Gastrocnemius medialis (tissue), 4 donors: ENCODE measurements at regions not wholly inside any gene's neighbourhood (a gene's known extent, or its start where the extent isn't known, plus 50 kb on each side); places are given as distances from the start of the nearest gene placed in this dataset.

Source experiments
- ATAC-seq, 2 donors: fragments of 150-250 bp; one replicate each; pipeline ENCODE4 v1.9.1; 2016
- DNase-seq, 2 donors: peaks; one replicate each; pipeline ENCODE4 v3.0.0-alpha.2; 2019
- H3K27ac ChIP-seq, 4 donors: fragments of 200-600 bp; sonication (generic); 1 replicate in 1 of 4; 2 replicates in 3 of 4; pipeline ENCODE4 v1.5.1; 2016 to 2018; ENCODE audit warnings: mild to moderate bottlenecking in 2 of 4, moderate library complexity in 1 of 4
- H3K27me3 ChIP-seq, 3 donors: fragments of 200-600 bp; sonication (generic) in 2 of 3; 1 replicate in 1 of 3; 2 replicates in 2 of 3; pipeline versions ENCODE4 v1.5.1 to v1.6.0; 2016 to 2019; ENCODE audit warnings: mild to moderate bottlenecking in 1 of 3, moderate library complexity in 1 of 3
- H3K36me3 ChIP-seq, 2 donors: fragments of 200-600 bp; sonication (generic) in 1 of 2; one replicate each; pipeline ENCODE4 v1.5.1; 2017 to 2018
- H3K4me1 ChIP-seq, 2 donors: fragments of 200-600 bp; sonication (generic) in 1 of 2; one replicate each; pipeline ENCODE4 v1.5.1; 2016 to 2017; ENCODE audit warnings: mild to moderate bottlenecking in 2 of 2
- H3K4me3 ChIP-seq, 4 donors: fragments of 200-600 bp; sonication (generic) in 3 of 4; 1 replicate in 1 of 4; 2 replicates in 3 of 4; pipeline ENCODE4 v1.5.1; 2016 to 2019; ENCODE audit warnings: mild to moderate bottlenecking in 2 of 4
- H3K9me3 ChIP-seq, 3 donors: fragments of 200-600 bp; sonication (generic) in 2 of 3; 1 replicate in 1 of 3; 2 replicates in 2 of 3; pipeline ENCODE4 v1.5.1; 2016 to 2019
- CTCF ChIP-seq, 5 experiments: fragments of 450-650 bp in 3 of 5; fragments of 200-600 bp in 2 of 5; sonication (generic) in 2 of 5; IDR thresholded peaks in 4 of 5; conservative IDR thresholded peaks in 1 of 5; 1 replicate in 4 of 5; 2 replicates in 1 of 5; pipeline ENCODE4 v1.5.1; 2016 to 2019; ENCODE audit warnings: antibody characterized with exemption in 5 of 5, mild to moderate bottlenecking in 3 of 5, moderate library complexity in 3 of 5
- POLR2A ChIP-seq, 2 donors: fragments of 450-650 bp; IDR thresholded peaks; one replicate each; pipeline ENCODE4 v1.6.1; 2017; ENCODE audit warnings: antibody characterized with exemption in 2 of 2, mild to moderate bottlenecking in 2 of 2, moderate library complexity in 2 of 2
- in situ Hi-C, 4 donors: fragments of 200-750 bp; cut with MboI; loops; one replicate each; pipeline versions ENCODE4 v1.15.0 to v1.8.0; 2017; ENCODE audit warnings: low sequenced_read_pairs in 4 of 4
- intact Hi-C: fragments of 100-400 bp; cut with DNase I; formaldehyde crosslinking; loops from one replicate; pipeline ENCODE4 v1.15.1; 2023; ENCODE audit warnings: low total_unique reads

GRCh38 chr2:145265244-145265643 lies 745.3 kb upstream of the ZEB2 start:
- Histone ChIP-seq H3K4me1 (no peaks in the 10 kb centered on the region), H3K4me3 (no peak overlapping the region), H3K9me3 (no peaks in the 10 kb centered on the region), H3K36me3 (no peaks in the 10 kb centered on the region), H3K27ac (no peak overlapping the region), H3K27me3 (no peaks in the 10 kb centered on the region)
- no peak for TF ChIP-seq POLR2A (IDR thresholded peaks at IDR 0.05)
- TF ChIP-seq CTCF (IDR thresholded peaks at IDR 0.05 in 4 of 5, conservative IDR thresholded peaks at IDR 0.05 in 1 of 5): no peak
- intact Hi-C loops (no loop called here), in situ Hi-C loops (no loop called here)
- DNase-seq: no peak
- no peak for ATAC-seq

GRCh38 chr2:145260674-145261073 lies 740.8 kb upstream of the ZEB2 start:
- no peak for DNase-seq
- in situ Hi-C loops (no loop called here), intact Hi-C loops (no loop called here)
- no peaks in the 10 kb centered on the region for H3K9me3 ChIP-seq
- no peaks in the 10 kb centered on the region for H3K36me3 ChIP-seq
- no peaks in the 10 kb centered on the region for H3K27me3 ChIP-seq
- no peaks in the 10 kb centered on the region for H3K4me1 ChIP-seq
- TF ChIP-seq CTCF (IDR thresholded peaks at IDR 0.05 in 4 of 5, conservative IDR thresholded peaks at IDR 0.05 in 1 of 5): no peak
- no peak for TF ChIP-seq POLR2A (IDR thresholded peaks at IDR 0.05)
- ATAC-seq: no peak
- no peak overlapping the region for H3K4me3 ChIP-seq
- H3K27ac ChIP-seq: no peak overlapping the region

GRCh38 chr2:145260081-145260480 lies 740.2 kb upstream of the ZEB2 start:
- TF ChIP-seq POLR2A (IDR thresholded peaks at IDR 0.05): no peak
- no peak for TF ChIP-seq CTCF (IDR thresholded peaks at IDR 0.05 in 4 of 5, conservative IDR thresholded peaks at IDR 0.05 in 1 of 5)
- H3K36me3 ChIP-seq: no peaks in the 10 kb centered on the region
- no peaks in the 10 kb centered on the region for H3K27me3 ChIP-seq
- H3K27ac ChIP-seq: no peak overlapping the region
- in situ Hi-C loops (no loop called here), intact Hi-C loops (no loop called here)
- H3K9me3 ChIP-seq: no peaks in the 10 kb centered on the region
- ATAC-seq: no peak
- H3K4me3 ChIP-seq: no peak overlapping the region
- no peak for DNase-seq
- no peaks in the 10 kb centered on the region for H3K4me1 ChIP-seq

- no peak for DNase-seq
- H3K4me3 ChIP-seq: no peak overlapping the region
- H3K36me3 ChIP-seq: no peaks in the 10 kb centered on the region
- no peak for TF ChIP-seq POLR2A (IDR thresholded peaks at IDR 0.05)
- TF ChIP-seq CTCF (IDR thresholded peaks at IDR 0.05 in 4 of 5, conservative IDR thresholded peaks at IDR 0.05 in 1 of 5): no peak
- no peaks in the 10 kb centered on the region for H3K4me1 ChIP-seq
- no peak for ATAC-seq
- no peaks in the 10 kb centered on the region for H3K9me3 ChIP-seq
- in situ Hi-C loops (no loop called here), intact Hi-C loops (no loop called here)
- H3K27ac ChIP-seq: no peak overlapping the region
- no peaks in the 10 kb centered on the region for H3K27me3 ChIP-seq
Measured at GRCh38 chr2:145258903-145259579, 739.1 kb upstream of the ZEB2 start.

- DNase-seq (no peak), ATAC-seq (no peak)
- intact Hi-C loops: no loop called here
Measured at GRCh38 chr2:145257931-145258330, 738.0 kb upstream of the ZEB2 start.

More at GRCh38 chr2:145257931-145258330, 738.0 kb upstream of the ZEB2 start:
- in situ Hi-C loops: no loop called here
- H3K27me3 ChIP-seq: no peaks in the 10 kb centered on the region
- H3K4me3 ChIP-seq: no peak overlapping the region
- no peak overlapping the region for H3K27ac ChIP-seq
- H3K4me1 ChIP-seq: no peaks in the 10 kb centered on the region
- H3K9me3 ChIP-seq: no peaks in the 10 kb centered on the region
- H3K36me3 ChIP-seq: no peaks in the 10 kb centered on the region
- TF ChIP-seq CTCF (IDR thresholded peaks at IDR 0.05 in 4 of 5, conservative IDR thresholded peaks at IDR 0.05 in 1 of 5): no peak
- no peak for TF ChIP-seq POLR2A (IDR thresholded peaks at IDR 0.05)
